IPS-NIHi11 (cell line): ENCODE measurements at regions not wholly inside any gene's neighbourhood (a gene's known extent, or its start where the extent isn't known, plus 50 kb on each side); places are given as distances from the start of the nearest gene placed in this dataset.
"Not testable (repeated sequence)": the region's sequence is repeated elsewhere in the genome, so short reads cannot be mapped to it uniquely, and the experiment has no call there.

Source experiments
- DNase-seq: peaks from one replicate; pipeline ENCODE4 v3.0.0; 2012; ENCODE audit warnings: mixed read lengths, low spot score

DNA sequence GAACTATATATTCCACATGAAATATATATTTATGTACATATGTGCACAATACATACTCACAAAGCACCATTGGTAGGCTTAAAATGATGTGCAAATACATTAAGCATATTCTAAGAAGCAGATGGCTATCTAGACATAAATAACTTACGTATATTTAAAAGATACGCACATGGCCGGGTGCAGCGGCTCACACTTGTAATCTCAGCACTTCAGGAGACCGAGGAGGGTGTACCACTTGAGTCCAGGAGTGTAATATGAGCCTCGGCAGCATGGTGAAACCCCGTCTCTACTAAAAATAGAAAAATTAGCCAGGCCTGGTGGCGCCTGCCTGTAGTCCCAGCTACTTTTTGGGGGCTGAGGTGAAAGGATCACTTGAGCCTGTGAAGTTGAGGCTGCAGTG, 189.9 kb downstream of the ANKRD36 start:
- DNase-seq = not testable (repeated sequence)

GRCh38 chr2:97301771-97302170, 188.8 kb downstream of the ANKRD36 start:
- not testable (repeated sequence) for DNase-seq
